GM08714 (cell line): ENCODE measurements at regions not wholly inside any gene's neighbourhood (a gene's known extent, or its start where the extent isn't known, plus 50 kb on each side); places are given as distances from the start of the nearest gene placed in this dataset.
"Not testable (repeated sequence)": the region's sequence is repeated elsewhere in the genome, so short reads cannot be mapped to it uniquely, and the experiment has no call there.

Source experiments
- H3K4me3 ChIP-seq: fragments of 200-500 bp; sonication (Bioruptor generic); 2 replicates; pipeline ENCODE4 v1.5.1; 2014; ENCODE audit warnings: mild to moderate bottlenecking, low read length, inconsistent platforms
- ZNF274 ChIP-seq: IDR thresholded peaks from 2 replicates; pipeline ENCODE4 v1.6.1; 2012; ENCODE audit warnings: mild to moderate bottlenecking, low read depth, low read length

GRCh38 chr5:32534041-32534440 is 51.3 kb upstream of the SUB1 start:
- H3K4me3 ChIP-seq: no peak overlapping the region
- TF ChIP-seq ZNF274: no peak

- TF ChIP-seq ZNF274: no peak
- H3K4me3 ChIP-seq: peak overlapping the region; percentile 62
Observed at GRCh38 chr5:32531885-32532520, 53.4 kb upstream of the SUB1 start.

GRCh38 chr5:32527321-32527720 is 58.0 kb upstream of the SUB1 start:
- not testable (repeated sequence) for H3K4me3 ChIP-seq

GRCh38 chr5:32526810-32527209 is 58.5 kb upstream of the SUB1 start:
- TF ChIP-seq ZNF274: no peak

GRCh38 chr5:32523625-32524024 is 61.7 kb upstream of the SUB1 start:
- no peak overlapping the region for H3K4me3 ChIP-seq
- TF ChIP-seq ZNF274: no peak

More at GRCh38 chr5:32526810-32527209, 58.5 kb upstream of the SUB1 start:
- no peak overlapping the region for H3K4me3 ChIP-seq

- TF ChIP-seq ZNF274: no peak
- H3K4me3 ChIP-seq: no peak overlapping the region
Observed at GRCh38 chr5:32522429-32523143, 62.8 kb upstream of the SUB1 start.

- no peak overlapping the region for H3K4me3 ChIP-seq
- TF ChIP-seq ZNF274: no peak
Observed at GRCh38 chr5:32521481-32521880, 63.9 kb upstream of the SUB1 start.

- H3K4me3 ChIP-seq: no peak overlapping the region
- no peak for TF ChIP-seq ZNF274
Observed at GRCh38 chr5:32520972-32521371, 64.4 kb upstream of the SUB1 start.

- no peak overlapping the region for H3K4me3 ChIP-seq
- no peak for TF ChIP-seq ZNF274
Observed at GRCh38 chr5:32520356-32520755, 65.0 kb upstream of the SUB1 start.

- no peak for TF ChIP-seq ZNF274
- no peak overlapping the region for H3K4me3 ChIP-seq
Observed at GRCh38 chr5:32519508-32519907, 65.8 kb upstream of the SUB1 start.

GRCh38 chr5:32514806-32515205 is 70.3 kb upstream of the ZFR start:
- no peak for TF ChIP-seq ZNF274
- H3K4me3 ChIP-seq: no peak overlapping the region

GRCh38 chr5:32512926-32513325 is 68.4 kb upstream of the ZFR start:
- no peak overlapping the region for H3K4me3 ChIP-seq
- no peak for TF ChIP-seq ZNF274

- TF ChIP-seq ZNF274: no peak
Observed at GRCh38 chr5:32511776-32512374, 67.3 kb upstream of the ZFR start.

GRCh38 chr5:32510860-32511259 is 66.3 kb upstream of the ZFR start:
- no peak for TF ChIP-seq ZNF274
- H3K4me3 ChIP-seq: no peak overlapping the region

More at GRCh38 chr5:32511776-32512374, 67.3 kb upstream of the ZFR start:
- no peak overlapping the region for H3K4me3 ChIP-seq
